ENCODE measurements at regions not wholly inside any gene's neighbourhood (a gene's known extent, or its start where the extent isn't known, plus 50 kb on each side); places are given as distances from the start of the nearest gene placed in this dataset.

GRCh38 chr1:181919542-181919941 is 142.0 kb downstream of the ZNF648 start:
- Histone ChIP-seq H3K27me3 (ENCODE audit: insufficient read depth, poor library complexity, severe bottlenecking) (no peaks in the 10 kb centered on the region), H3K4me3 (replicated peaks; ENCODE audit: insufficient read depth, low read length) (no peak overlapping the region), H3K27ac (replicated peaks) (no peak overlapping the region)
- DNase-seq (ENCODE audit: low read depth in 1 of 2, low spot score in 1 of 2), result no peak
- TF ChIP-seq, protein P1, sequence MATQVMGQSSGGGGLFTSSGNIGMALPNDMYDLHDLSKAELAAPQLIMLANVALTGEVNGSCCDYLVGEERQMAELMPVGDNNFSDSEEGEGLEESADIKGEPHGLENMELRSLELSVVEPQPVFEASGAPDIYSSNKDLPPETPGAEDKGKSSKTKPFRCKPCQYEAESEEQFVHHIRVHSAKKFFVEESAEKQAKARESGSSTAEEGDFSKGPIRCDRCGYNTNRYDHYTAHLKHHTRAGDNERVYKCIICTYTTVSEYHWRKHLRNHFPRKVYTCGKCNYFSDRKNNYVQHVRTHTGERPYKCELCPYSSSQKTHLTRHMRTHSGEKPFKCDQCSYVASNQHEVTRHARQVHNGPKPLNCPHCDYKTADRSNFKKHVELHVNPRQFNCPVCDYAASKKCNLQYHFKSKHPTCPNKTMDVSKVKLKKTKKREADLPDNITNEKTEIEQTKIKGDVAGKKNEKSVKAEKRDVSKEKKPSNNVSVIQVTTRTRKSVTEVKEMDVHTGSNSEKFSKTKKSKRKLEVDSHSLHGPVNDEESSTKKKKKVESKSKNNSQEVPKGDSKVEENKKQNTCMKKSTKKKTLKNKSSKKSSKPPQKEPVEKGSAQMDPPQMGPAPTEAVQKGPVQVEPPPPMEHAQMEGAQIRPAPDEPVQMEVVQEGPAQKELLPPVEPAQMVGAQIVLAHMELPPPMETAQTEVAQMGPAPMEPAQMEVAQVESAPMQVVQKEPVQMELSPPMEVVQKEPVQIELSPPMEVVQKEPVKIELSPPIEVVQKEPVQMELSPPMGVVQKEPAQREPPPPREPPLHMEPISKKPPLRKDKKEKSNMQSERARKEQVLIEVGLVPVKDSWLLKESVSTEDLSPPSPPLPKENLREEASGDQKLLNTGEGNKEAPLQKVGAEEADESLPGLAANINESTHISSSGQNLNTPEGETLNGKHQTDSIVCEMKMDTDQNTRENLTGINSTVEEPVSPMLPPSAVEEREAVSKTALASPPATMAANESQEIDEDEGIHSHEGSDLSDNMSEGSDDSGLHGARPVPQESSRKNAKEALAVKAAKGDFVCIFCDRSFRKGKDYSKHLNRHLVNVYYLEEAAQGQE (IDR thresholded peaks at IDR 0.05; ENCODE audit: insufficient replicate concordance, low read depth), result no peak
- TF ChIP-seq, protein P2, sequence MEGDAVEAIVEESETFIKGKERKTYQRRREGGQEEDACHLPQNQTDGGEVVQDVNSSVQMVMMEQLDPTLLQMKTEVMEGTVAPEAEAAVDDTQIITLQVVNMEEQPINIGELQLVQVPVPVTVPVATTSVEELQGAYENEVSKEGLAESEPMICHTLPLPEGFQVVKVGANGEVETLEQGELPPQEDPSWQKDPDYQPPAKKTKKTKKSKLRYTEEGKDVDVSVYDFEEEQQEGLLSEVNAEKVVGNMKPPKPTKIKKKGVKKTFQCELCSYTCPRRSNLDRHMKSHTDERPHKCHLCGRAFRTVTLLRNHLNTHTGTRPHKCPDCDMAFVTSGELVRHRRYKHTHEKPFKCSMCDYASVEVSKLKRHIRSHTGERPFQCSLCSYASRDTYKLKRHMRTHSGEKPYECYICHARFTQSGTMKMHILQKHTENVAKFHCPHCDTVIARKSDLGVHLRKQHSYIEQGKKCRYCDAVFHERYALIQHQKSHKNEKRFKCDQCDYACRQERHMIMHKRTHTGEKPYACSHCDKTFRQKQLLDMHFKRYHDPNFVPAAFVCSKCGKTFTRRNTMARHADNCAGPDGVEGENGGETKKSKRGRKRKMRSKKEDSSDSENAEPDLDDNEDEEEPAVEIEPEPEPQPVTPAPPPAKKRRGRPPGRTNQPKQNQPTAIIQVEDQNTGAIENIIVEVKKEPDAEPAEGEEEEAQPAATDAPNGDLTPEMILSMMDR (IDR thresholded peaks at IDR 0.05; ENCODE audit: insufficient read depth, low read length), result no peak

DNA sequence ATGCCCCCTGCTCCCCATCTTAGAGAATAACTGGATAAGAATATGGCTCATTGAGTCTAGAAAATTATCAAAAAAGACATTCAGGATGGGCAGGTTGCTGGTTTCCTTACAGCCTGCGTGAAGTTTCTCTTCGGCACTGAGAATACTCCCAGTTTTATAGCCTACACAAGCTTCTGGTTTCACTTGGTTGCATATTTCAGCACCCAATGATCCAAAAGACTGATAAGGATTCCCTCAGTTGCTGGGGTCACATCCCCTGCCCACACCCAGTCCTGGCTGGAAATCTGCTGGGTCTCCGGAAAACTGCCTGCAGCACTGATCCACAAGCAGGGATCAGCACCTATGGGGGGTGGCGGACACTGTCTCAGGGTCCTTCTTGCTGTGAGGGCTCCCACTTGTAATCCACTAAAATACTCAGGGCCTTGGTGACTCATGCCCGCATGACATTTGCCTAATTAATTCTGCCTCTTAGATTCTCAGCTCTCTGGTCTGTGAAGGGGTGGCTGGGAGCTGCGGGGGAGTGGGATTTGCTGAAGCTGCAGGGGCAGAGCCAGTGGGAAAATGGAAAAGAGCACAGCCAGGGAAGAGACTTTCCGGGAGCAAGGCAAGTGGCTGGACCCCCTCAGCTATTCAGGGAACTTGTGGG is 142.5 kb downstream of the ZNF648 start:
- no peak for DNase-seq (ENCODE audit: low read depth in 1 of 2, low spot score in 1 of 2)
- TF ChIP-seq, protein P1 (IDR thresholded peaks at IDR 0.05; ENCODE audit: insufficient replicate concordance, low read depth), result no peak
- no peak for TF ChIP-seq SPI1 (IDR thresholded peaks at IDR 0.05; ENCODE audit: borderline replicate concordance, low read depth)
- TF ChIP-seq, protein P2 (IDR thresholded peaks at IDR 0.05; ENCODE audit: insufficient read depth, low read length), result no peak
- no peak for TF ChIP-seq POLR2AphosphoS5 (IDR thresholded peaks at IDR 0.05; ENCODE audit: low read depth)
- TF ChIP-seq GABPA (IDR thresholded peaks at IDR 0.05; ENCODE audit: low read depth), result no peak
- Histone ChIP-seq H3K4me3 (replicated peaks; ENCODE audit: insufficient read depth, low read length) (no peak overlapping the region), H3K27ac (replicated peaks) (no peak overlapping the region), H3K27me3 (ENCODE audit: insufficient read depth, poor library complexity, severe bottlenecking) (no peaks in the 10 kb centered on the region)

DNA sequence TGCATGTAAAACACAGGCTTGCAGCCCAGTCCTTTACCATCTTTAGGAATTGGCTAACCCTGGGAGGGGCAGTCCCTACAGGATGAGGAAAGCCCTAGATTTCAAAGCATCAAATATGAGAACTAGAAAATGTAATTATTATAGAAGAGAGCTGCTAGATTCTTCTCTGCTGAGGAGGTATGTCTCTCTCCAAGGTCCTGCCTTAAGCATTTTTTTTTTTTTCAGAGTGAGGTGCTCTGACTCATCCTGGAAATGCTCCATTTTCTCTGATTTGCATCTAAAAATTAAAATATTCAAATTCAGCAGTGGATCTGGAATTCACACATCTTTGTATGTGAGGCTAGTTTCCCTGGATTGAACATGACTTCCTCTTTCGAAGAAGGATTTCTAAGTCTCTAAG is 149.8 kb downstream of the ZNF648 start:
- Histone ChIP-seq H3K4me3 (replicated peaks; ENCODE audit: insufficient read depth, low read length) (no peak overlapping the region), H3K27ac (replicated peaks) (no peak overlapping the region), H3K27me3 (ENCODE audit: insufficient read depth, poor library complexity, severe bottlenecking) (no peaks in the 10 kb centered on the region)
- no peak for TF ChIP-seq POLR2AphosphoS5 (IDR thresholded peaks at IDR 0.05; ENCODE audit: low read depth)
- TF ChIP-seq SPI1 (IDR thresholded peaks at IDR 0.05; ENCODE audit: borderline replicate concordance, low read depth), result peak; percentile 16; the same call in 1 of the 2 replicates
- TF ChIP-seq, protein P1 (IDR thresholded peaks at IDR 0.05; ENCODE audit: insufficient replicate concordance, low read depth), result peak; percentile 85
- no peak for DNase-seq (ENCODE audit: low read depth in 1 of 2, low spot score in 1 of 2)

Data from HL-60 (cell line).